Chondrocyte (in vitro differentiated cells): ENCODE measurements at regions not wholly inside any gene's neighbourhood (a gene's known extent, or its start where the extent isn't known, plus 50 kb on each side); places are given as distances from the start of the nearest gene placed in this dataset.
"Not testable (repeated sequence)": the region's sequence is repeated elsewhere in the genome, so short reads cannot be mapped to it uniquely, and the experiment has no call there.

Experiments used
- DNase-seq: peaks from one replicate; pipeline ENCODE4 v3.0.0; 2021; ENCODE audit warnings: mixed read lengths, low spot score
- H3K27ac Mint-ChIP-seq: one replicate; pipeline ENCODE4 v1.8.0; 2021; ENCODE audit warnings: mild to moderate bottlenecking, moderate library complexity, mixed read lengths; ENCODE audit not compliant: unreplicated experiment
- H3K27me3 Mint-ChIP-seq: 2 replicates; pipeline ENCODE4 v1.8.0; 2021; ENCODE audit warnings: low read depth, mixed read lengths
- H3K36me3 Mint-ChIP-seq: 2 replicates; pipeline ENCODE4 v1.8.0; 2021; ENCODE audit warnings: low read depth, mixed read lengths
- H3K4me1 Mint-ChIP-seq: 2 replicates; pipeline ENCODE4 v1.8.0; 2021; ENCODE audit warnings: low read depth, mild to moderate bottlenecking, mixed read lengths
- H3K4me3 Mint-ChIP-seq: one replicate; pipeline ENCODE4 v1.8.0; 2021; ENCODE audit warnings: mild to moderate bottlenecking, moderate library complexity, mixed read lengths; ENCODE audit not compliant: unreplicated experiment
- H3K9me3 Mint-ChIP-seq: 2 replicates; pipeline ENCODE4 v1.8.0; 2021; ENCODE audit warnings: low read depth, mixed read lengths
- TF ChIP-seq, protein P1 (sequence below): fragments of 200-600 bp; sonication (generic); IDR thresholded peaks from 2 replicates; pipeline ENCODE4 v1.5.0; 2021; ENCODE audit warnings: antibody characterized with exemption, mild to moderate bottlenecking, moderate library complexity

DNA sequence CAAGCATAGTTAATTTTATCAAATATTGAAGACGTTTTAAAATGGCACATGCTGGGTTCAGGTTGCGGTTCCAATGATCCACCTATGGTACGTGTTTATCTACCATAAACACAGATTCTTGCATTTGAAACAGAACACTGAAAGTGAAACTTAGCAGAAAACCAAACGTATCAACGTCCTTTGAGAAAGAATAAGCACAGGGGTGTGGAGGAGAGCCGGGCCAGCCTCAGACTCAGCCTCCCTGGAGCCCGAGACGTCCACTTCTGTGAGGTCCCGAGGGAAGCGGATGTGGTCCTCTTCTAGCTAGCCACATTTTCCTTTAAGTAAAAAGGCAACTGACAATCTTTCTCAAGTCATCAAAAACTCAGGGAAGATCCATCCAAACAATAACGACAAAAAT lies 195.9 kb downstream of the RTP5 start:
- Mint-ChIP-seq H3K4me1 (peaks cover 18% of the 10 kb centered on the region), H3K9me3 (no peaks in the 10 kb centered on the region), H3K27me3 (peaks cover 5% of the 10 kb centered on the region), H3K27ac (no peak overlapping the region), H3K4me3 (no peak overlapping the region), H3K36me3 (no peaks in the 10 kb centered on the region)
- DNase-seq, result no peak
- TF ChIP-seq, protein P1, sequence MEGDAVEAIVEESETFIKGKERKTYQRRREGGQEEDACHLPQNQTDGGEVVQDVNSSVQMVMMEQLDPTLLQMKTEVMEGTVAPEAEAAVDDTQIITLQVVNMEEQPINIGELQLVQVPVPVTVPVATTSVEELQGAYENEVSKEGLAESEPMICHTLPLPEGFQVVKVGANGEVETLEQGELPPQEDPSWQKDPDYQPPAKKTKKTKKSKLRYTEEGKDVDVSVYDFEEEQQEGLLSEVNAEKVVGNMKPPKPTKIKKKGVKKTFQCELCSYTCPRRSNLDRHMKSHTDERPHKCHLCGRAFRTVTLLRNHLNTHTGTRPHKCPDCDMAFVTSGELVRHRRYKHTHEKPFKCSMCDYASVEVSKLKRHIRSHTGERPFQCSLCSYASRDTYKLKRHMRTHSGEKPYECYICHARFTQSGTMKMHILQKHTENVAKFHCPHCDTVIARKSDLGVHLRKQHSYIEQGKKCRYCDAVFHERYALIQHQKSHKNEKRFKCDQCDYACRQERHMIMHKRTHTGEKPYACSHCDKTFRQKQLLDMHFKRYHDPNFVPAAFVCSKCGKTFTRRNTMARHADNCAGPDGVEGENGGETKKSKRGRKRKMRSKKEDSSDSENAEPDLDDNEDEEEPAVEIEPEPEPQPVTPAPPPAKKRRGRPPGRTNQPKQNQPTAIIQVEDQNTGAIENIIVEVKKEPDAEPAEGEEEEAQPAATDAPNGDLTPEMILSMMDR, result no peak

DNA sequence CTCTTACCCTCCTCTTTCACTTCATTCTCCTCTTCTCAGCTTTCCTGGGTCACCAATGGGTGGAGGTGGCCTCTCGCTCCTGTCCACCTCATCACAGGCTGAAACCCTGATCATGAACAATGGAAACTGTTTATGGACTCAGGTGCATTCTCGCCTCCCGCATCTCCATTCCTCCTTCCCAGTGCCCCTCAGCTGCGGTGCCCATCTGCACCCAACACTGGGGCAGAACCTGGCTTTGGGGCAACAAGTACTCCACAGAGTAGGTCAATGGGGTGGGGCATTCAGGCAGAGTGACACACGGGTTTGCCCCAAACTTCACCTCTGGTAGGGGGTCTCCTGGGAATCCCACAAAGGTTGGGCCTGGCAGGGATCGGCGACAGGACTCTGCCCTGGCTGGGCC lies 199.5 kb downstream of the RTP5 start:
- Mint-ChIP-seq H3K9me3 (no peaks in the 10 kb centered on the region), H3K4me1 (peaks cover 13% of the 10 kb centered on the region), H3K27ac (no peak overlapping the region), H3K27me3 (peaks cover 7% of the 10 kb centered on the region), H3K36me3 (no peaks in the 10 kb centered on the region), H3K4me3 (no peak overlapping the region)
- TF ChIP-seq, protein P1, result no peak
- DNase-seq, result no peak

DNA sequence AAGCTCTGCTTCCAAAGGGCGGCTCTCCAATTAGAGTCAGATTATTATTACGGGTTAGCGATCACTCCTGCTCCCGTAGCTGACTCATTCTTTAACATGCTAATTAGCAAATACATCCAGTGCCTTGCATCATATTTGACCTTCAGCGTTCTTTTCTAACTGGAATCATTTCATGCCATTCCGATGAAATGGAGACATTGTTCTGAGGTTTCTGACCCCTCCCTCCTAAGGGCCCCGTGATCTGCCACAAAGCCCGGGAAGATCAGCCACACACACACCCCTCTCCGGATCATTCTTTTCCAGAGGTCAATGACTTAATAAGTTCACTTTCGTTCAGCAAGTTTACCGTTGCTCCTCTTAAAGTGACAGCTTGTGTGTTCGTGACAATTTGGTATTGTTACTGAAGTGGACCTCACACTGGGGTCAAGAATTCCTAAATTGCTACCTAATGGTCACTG lies 200.4 kb downstream of the RTP5 start:
- H3K36me3 Mint-ChIP-seq, H3K27me3 Mint-ChIP-seq, H3K4me3 Mint-ChIP-seq, DNase-seq, H3K9me3 Mint-ChIP-seq: not testable (repeated sequence)
- peaks cover 18% of the 10 kb centered on the region for H3K4me1 Mint-ChIP-seq
- peak overlapping the region; percentile 79 for H3K27ac Mint-ChIP-seq

DNA sequence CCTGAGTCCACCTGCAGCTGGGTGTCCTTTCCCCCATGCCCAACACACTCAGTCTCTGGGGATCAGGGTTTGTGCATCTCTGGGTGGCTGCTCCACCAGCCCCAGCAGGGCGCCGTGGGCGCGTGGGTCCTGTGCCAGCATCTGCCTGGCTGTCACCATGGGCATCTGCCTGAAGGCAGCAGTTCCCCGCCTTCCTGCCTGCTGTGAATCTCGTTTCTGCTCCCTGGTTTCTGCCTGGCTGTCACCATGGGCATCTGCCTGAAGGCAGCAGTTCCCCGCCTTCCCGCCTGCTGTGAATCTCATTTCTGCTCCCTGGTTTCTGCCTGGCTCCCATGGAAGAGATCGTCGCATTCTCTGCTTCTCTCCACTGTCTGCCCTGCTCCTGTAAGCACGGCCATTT lies 201.2 kb downstream of the RTP5 start:
- not testable (repeated sequence) for H3K36me3 Mint-ChIP-seq, H3K27ac Mint-ChIP-seq, H3K27me3 Mint-ChIP-seq, H3K4me3 Mint-ChIP-seq, DNase-seq, H3K9me3 Mint-ChIP-seq
- peaks cover 25% of the 10 kb centered on the region for H3K4me1 Mint-ChIP-seq

DNA sequence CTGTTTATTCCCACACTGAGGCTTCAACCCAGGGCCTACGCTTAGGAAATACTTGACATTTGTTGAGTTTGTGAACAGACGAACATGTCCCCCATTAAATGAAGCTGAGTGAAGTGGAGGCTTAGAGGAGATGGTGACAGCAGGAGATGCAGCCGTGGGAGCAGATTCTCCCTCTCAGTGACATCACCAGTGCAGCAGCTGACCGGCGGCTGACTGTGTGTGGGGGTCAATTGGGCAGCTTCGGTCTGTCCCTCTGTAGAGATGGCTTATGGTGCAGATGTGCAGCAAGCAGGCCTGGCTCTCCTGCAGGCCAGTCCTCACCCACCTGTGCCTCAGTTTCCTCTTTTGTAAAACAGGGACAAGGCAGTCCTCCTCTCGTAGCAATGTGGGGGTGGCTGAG lies 201.8 kb downstream of the RTP5 start:
- not testable (repeated sequence) for H3K36me3 Mint-ChIP-seq, DNase-seq
- H3K4me1 Mint-ChIP-seq, result peaks cover 31% of the 10 kb centered on the region

DNA sequence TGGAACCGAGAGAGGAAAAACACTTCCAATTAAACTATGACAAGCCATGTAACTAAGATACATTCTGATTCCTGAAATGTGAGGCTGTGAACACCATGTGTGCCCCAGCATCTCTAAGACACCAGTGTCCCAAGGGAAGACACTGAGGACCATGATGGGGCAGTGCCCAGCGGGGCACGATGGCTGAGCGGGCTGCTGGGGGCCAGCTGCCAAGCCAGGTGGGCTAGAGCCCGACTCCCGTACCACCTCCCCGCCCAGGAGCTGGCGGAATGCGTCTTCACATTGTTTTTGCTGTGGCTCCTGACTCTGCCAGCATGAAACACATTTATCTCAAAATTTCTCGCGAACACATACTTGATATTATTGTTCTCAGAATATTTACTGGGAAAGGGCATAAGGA lies 202.4 kb downstream of the RTP5 start:
- not testable (repeated sequence) for H3K4me3 Mint-ChIP-seq, DNase-seq, H3K27me3 Mint-ChIP-seq

More for the DNA sequence above, 201.8 kb downstream of the RTP5 start:
- not testable (repeated sequence) for H3K9me3 Mint-ChIP-seq, H3K27me3 Mint-ChIP-seq, H3K27ac Mint-ChIP-seq, H3K4me3 Mint-ChIP-seq

DNA sequence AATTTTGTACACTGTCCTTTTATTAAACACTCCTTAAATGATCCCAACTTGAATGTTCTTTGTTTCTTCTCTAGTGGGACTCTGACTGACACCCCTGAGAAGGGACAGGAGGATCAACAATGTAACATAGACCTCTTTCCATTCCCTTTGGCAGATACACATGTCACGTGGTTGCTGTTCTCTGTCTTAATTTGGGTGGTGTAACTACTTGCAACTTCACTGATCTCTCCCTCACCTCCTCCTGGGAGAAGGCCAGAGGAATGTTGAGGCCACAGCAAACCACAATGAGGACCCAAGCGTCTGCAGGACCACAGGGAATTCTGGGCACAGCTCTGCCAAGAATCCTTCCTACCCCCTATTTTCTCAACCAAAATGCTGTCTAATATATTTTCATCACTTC lies 205.6 kb downstream of the RTP5 start:
- TF ChIP-seq, protein P1, result no peak
- Mint-ChIP-seq H3K4me1 (peaks cover 32% of the 10 kb centered on the region), H3K36me3 (no peaks in the 10 kb centered on the region), H3K27ac (peak overlapping the region; percentile 96), H3K4me3 (no peak overlapping the region), H3K9me3 (no peaks in the 10 kb centered on the region), H3K27me3 (peaks cover 11% of the 10 kb centered on the region)
- no peak for DNase-seq

More for the DNA sequence above, 202.4 kb downstream of the RTP5 start:
- not testable (repeated sequence) for H3K27ac Mint-ChIP-seq, H3K36me3 Mint-ChIP-seq, H3K9me3 Mint-ChIP-seq
- peaks cover 32% of the 10 kb centered on the region for H3K4me1 Mint-ChIP-seq
